ENCODE measurements at regions not wholly inside any gene's neighbourhood (a gene's known extent, or its start where the extent isn't known, plus 50 kb on each side); places are given as distances from the start of the nearest gene placed in this dataset.

GRCh38 chr5:30687461-30687860 lies 506.0 kb upstream of the CDH6 start:
- ChIA-PET POLR2A (ENCODE audit: partially characterized antibody) (no interaction called here), CTCF (ENCODE audit: partially characterized antibody) (interaction anchor here (0.7 to 1.0 kb wide), 2 partner anchors 12 to 1340 kb away, joined by 3 to 5 read pairs; no protein-coding TSS in a partner anchor)
- Histone ChIP-seq H3K79me1 (ENCODE audit: low read depth, low read length) (no peaks in the 10 kb centered on the region), H3K23ac (ENCODE audit: insufficient read length) (no peak overlapping the region), H3K18ac (ENCODE audit: extremely low read depth, low read length) (no peak overlapping the region), H3K14ac (ENCODE audit: insufficient read length) (no peak overlapping the region), H3K4ac (replicated peaks; ENCODE audit: insufficient read length, low read depth, low read length) (no peak overlapping the region), H2BK15ac (ENCODE audit: low read length) (no peak overlapping the region), H2BK5ac (ENCODE audit: low read depth, low read length) (no peak overlapping the region), H3K36me3 (ENCODE audit: control insufficient read depth in 2 of 4, insufficient read depth in 4 of 4, low read length in 3 of 4) (no peaks in the 10 kb centered on the region), H4K8ac (ENCODE audit: extremely low read depth, insufficient read depth, low read length) (no peak overlapping the region), H3K56ac (replicated peaks; ENCODE audit: insufficient read length, low read depth, low read length) (no peak overlapping the region), H2BK12ac (ENCODE audit: low read depth, low read length) (no peak overlapping the region), H4K91ac (replicated peaks; ENCODE audit: insufficient read length, low read length) (no peak overlapping the region), H3K4me2 (ENCODE audit: insufficient read depth in 1 of 2, low read depth in 2 of 2, low read length in 2 of 2) (no peak overlapping the region), H4K20me1 (replicated peaks in 1 of 2; ENCODE audit: control insufficient read depth in 1 of 2, insufficient read depth in 2 of 2, low read length in 2 of 2) (no peaks in the 10 kb centered on the region), H3K9ac (replicated peaks in 1 of 4; ENCODE audit: extremely low read depth in 1 of 4, low read depth in 3 of 4, low read length in 3 of 4) (no peak overlapping the region), H3K27me3 (replicated peaks in 1 of 4; ENCODE audit: control insufficient read depth in 3 of 4, extremely low read depth in 1 of 4, insufficient read depth in 3 of 4, low read length in 3 of 4) (no peaks in the 10 kb centered on the region), H4K5ac (ENCODE audit: insufficient read length, low read depth, low read length) (no peak overlapping the region), H2AK5ac (ENCODE audit: low read depth, low read length) (no peak overlapping the region), H3K23me2 (ENCODE audit: low read depth, low read length) (no peaks in the 10 kb centered on the region), H3K4me1 (replicated peaks in 1 of 4; ENCODE audit: control insufficient read depth in 3 of 4, insufficient read depth in 4 of 4, low read length in 3 of 4) (no peaks in the 10 kb centered on the region), H2AFZ (ENCODE audit: low read length) (no peak overlapping the region), H2BK120ac (replicated peaks; ENCODE audit: low read depth, low read length) (no peak overlapping the region), H3K79me2 (ENCODE audit: control insufficient read depth in 1 of 2, insufficient read depth in 2 of 2, low read length in 2 of 2) (no peaks in the 10 kb centered on the region), H3K4me3 (ENCODE audit: extremely low read depth in 1 of 4, insufficient read depth in 2 of 4, low read depth in 3 of 4, low read length in 4 of 4) (no peak overlapping the region), H3K27ac (ENCODE audit: low read depth, low read length) (no peak overlapping the region), H3K9me3 (ENCODE audit: insufficient read depth in 2 of 2, low read depth in 1 of 2, low read length in 1 of 2) (no peaks in the 10 kb centered on the region), H2BK20ac (ENCODE audit: low read length) (no peak overlapping the region)
- FAIRE-seq: no peak
- no peak for DNase-seq (ENCODE audit: low read depth in 1 of 2, low spot score in 2 of 2)
- WGBS, 2 experiments (ENCODE audit: extremely low coverage in 1 of 2, insufficient coverage in 1 of 2, insufficient read length in 1 of 2, insufficient replicate concordance in 2 of 2, low coverage in 1 of 2, low lambda C conversion rate in 2 of 2, missing lambda C conversion rate in 1 of 2): 93% methylated on average over 5 of the region's 5 CpGs; no CpG with 5 or more reads in 1 of the 2 experiments
- TF ChIP-seq EZH2 (IDR thresholded peaks at IDR 0.05; ENCODE audit: low read depth, low read length, severe bottlenecking) (no peak), CBX5 (IDR thresholded peaks at IDR 0.05; ENCODE audit: low read depth, low read length) (no peak), E2F6 (IDR thresholded peaks at IDR 0.05) (no peak), SIX5 (IDR thresholded peaks at IDR 0.05; ENCODE audit: low read depth, low read length) (no peak), ATF2 (IDR thresholded peaks at IDR 0.05; ENCODE audit: low read length) (no peak), TAF1 (IDR thresholded peaks at IDR 0.05; ENCODE audit: low read depth, low read length) (no peak), RNF2 (IDR thresholded peaks at IDR 0.05; ENCODE audit: borderline replicate concordance, low read depth, low read length, missing control alignments, poor library complexity, severe bottlenecking) (no peak)

All from H1 (cell line).